HG02571 (cell line): ENCODE measurements at regions not wholly inside any gene's neighbourhood (a gene's known extent, or its start where the extent isn't known, plus 50 kb on each side); places are given as distances from the start of the nearest gene placed in this dataset.
"Not testable (repeated sequence)": the region's sequence is repeated elsewhere in the genome, so short reads cannot be mapped to it uniquely, and the experiment has no call there.

Source experiments
- ATAC-seq: cut with Tn5 transposase; IDR thresholded peaks from one replicate; pipeline ENCODE4 v1.9.1; 2021; ENCODE audit warnings: mild to moderate bottlenecking, moderate library complexity; ENCODE audit not compliant: unreplicated experiment

GRCh38 chr7:12930534-12930933 lies 243.1 kb downstream of the ARL4A start:
- ATAC-seq, result no peak

GRCh38 chr7:12931465-12931864 lies 244.0 kb downstream of the ARL4A start:
- ATAC-seq, result not testable (repeated sequence)

DNA sequence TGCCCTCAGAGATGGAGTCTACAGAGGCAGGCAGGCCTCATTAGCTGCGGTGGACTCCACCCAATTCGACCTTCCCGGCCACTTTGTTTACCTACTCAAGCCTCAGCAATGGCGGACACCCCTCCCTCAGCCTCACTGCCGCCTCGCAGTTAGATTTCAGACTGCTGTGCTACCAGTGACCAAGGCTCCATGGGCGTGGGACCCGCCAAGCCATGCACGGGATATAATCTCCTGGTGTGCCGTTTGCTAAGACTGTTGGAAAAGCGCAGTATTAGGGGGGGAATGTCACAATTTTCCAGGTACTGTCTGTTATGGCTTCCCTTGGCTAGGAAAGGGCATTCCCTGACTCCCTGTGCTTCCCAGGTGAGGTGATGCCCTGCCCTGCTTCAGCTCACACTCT lies 252.3 kb downstream of the ARL4A start:
- ATAC-seq, result no peak

DNA sequence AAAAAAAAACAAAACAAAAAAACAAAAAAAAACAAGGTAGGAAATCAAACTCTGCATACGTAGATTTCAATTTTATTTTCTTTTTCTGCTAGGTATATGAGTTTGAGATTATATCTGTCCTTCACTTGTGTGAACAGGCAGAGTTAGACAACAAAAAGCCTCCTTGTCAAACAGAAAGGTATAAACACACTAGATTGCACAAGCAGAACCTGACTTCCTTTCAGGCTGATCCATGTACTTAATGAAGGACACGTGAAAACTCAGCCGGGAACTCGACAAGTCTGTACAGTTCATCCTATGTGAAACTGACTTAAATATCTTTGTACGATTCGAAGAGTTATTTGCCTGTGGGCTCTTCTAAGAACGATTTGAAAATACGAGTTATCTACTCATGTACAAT lies 254.1 kb downstream of the ARL4A start:
- no peak for ATAC-seq

- ATAC-seq, result no peak
Measured at GRCh38 chr7:12942609-12943008, 255.2 kb downstream of the ARL4A start.

- ATAC-seq, result no peak
Measured at GRCh38 chr7:12943781-12944180, 256.3 kb downstream of the ARL4A start.

DNA sequence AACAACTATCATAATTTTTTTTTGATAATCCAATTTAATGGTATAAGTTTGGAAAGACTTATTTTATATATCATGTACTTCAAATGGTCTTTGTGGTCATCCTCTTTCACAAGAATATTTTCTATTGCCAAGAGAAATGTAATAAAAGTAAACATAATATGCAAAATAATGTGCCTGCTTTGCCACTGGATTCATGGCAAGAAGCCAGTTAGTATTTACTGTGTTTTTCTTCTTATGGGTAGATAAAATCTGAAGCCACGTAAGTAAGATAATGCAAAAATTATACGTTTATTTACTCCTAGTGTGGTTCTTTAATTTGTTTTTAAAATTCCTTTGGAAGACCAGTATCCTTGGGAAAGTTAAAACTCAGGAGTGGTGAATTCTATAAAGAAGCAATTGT lies 258.5 kb downstream of the ARL4A start:
- ATAC-seq, result no peak

GRCh38 chr7:12947465-12947864 lies 260.0 kb downstream of the ARL4A start:
- no peak for ATAC-seq

DNA sequence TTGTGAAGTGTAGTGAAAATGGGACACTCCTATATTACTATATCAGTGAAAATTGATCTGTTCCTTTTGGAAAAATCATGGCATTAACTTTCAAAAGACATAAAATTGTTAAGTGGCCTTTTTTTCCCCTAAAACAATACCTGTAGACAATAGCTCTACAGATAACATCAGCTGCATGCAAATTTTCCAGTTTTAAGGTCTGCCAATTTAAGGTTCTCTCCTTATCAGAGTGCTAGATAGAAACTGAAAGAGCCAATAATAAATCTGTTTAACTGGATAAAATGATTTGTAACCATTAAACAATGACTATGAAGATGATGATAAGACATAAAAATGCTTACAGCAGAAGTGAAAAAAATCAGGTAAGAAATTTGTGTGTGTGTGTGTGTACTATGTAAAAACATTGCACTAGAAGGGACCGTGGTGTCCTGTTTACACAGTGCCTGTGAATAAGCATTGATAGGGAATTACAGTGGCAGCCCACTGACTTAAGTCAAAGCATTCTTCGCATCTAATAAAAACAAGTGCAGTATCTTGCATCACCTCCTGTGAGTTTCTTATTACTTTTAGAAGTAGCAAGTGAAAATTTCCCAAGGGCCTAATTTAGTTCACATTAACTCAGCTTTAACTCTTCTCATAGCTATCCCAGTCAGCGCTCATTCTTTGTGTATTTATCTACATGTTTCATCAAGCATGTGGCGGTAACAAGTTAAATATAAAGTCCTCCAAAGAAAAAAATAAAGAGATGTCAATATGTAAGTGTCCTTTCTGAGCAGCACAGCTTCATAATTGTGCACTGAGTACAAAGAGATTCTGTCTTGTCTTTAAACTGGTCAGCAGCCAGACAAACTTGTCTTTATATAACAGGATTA lies 261.9 kb downstream of the ARL4A start:
- no peak for ATAC-seq

DNA sequence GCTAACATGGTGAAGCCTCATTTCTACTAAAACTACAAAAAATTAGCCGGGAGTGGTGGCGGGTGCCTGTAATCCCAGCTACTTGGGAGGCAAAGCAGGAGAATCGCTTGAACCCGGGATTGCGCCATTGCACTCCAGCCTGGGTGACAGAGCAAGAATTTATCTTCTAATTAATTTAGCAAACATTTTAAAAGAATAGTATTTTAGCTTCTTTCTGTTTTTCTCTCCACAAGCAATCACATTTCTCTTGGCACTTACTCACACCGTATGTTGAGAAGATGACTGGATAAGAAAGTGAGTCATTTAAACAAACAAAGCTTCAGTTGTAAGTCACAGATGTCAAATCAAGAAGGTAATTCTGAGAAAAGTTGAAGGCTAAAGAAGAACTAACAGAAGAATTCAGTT lies 264.0 kb downstream of the ARL4A start:
- ATAC-seq, result no peak

DNA sequence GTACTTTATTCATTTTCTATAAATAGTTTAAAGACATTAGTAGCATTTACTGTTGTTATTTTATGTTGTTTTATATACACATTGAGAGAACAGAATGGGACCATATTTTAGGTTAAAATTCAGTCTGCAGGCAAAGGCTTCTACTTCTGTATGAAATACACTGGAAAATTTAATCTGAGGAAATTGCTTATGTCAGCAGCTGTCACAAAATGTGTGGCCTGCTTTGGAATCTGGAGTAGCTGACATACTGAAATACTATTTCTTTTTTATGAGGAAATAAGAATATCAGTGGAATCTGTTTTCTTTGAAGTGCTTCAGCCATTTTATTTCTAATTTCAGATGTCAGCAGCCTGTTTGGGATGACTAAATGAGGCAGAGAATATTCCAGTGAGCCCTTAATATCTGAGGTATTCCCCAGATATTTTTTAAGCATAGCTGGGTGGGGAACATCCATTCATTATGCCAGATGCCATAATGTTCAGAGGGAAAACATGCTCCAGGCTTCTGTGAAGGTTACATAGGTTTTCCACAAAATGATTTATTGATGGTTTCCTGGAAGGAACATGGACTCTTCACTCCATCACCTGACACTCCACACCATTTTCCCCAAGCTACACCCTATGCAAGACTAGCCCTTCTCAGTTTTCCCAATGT lies 267.1 kb downstream of the ARL4A start:
- no peak for ATAC-seq

GRCh38 chr7:12957487-12957886 lies 270.1 kb downstream of the ARL4A start:
- ATAC-seq, result no peak

- ATAC-seq, result no peak
Measured at GRCh38 chr7:12961910-12962480, 274.6 kb downstream of the ARL4A start.

DNA sequence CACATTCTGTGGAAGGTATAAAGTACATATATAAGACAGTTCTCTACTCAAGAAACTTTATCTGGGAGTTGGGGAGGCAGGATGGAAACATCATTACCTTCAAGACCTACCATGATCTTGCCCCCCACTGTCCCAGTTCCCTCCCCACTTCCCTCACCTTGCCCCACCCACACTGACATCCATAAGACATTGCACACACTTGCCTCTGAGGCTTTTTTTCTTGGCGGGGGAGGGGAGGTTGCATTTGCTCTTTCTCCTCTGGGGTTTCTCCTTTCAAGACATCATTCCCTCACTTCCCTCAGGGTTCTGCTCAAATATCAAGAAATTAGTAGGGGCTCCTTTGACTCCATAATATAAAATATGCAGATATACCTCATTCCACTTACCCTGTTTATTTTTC lies 276.0 kb downstream of the ARL4A start:
- no peak for ATAC-seq

DNA sequence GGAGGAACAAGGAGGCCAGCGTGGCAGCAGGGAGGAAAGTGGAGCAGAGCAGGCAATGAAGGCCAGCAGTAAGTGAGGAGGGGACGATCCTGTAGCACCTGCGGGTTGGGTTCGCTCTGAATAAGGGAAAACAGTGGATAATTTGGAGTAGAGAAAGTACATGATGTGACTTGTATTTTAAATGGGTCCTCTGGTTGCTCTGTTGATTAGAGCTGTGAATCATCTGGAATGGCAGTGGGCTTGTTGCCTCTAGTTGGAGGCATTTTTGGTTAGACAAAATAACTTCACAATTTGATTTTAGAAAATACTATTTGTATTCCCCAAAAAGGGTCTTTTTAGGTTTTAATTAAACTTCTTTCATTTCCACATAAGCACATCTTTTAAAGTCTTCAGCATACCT lies 277.4 kb downstream of the ARL4A start:
- ATAC-seq, result no peak

DNA sequence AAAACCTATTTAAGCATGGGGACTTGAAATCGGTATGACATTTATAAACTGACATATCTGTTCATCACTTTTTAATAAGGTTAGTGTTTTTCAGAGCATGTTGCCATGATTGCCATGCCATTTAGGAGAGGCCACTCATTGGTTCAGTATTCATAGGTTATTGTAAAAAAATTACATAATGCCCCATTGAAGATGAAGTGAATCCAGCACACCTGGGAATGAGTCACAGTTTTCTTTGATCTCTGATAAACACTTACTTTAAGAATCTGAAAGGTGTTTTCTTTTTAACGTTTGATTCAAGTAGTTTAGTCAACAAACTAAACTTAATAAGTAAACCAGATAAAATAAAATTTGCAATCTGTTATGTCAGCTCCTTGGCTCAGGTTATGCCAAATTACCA lies 278.3 kb downstream of the ARL4A start:
- ATAC-seq, result no peak

- ATAC-seq, result no peak
Measured at GRCh38 chr7:12967322-12967721, 279.9 kb downstream of the ARL4A start.

GRCh38 chr7:12968836-12969422 lies 281.5 kb downstream of the ARL4A start:
- ATAC-seq, result no peak

DNA sequence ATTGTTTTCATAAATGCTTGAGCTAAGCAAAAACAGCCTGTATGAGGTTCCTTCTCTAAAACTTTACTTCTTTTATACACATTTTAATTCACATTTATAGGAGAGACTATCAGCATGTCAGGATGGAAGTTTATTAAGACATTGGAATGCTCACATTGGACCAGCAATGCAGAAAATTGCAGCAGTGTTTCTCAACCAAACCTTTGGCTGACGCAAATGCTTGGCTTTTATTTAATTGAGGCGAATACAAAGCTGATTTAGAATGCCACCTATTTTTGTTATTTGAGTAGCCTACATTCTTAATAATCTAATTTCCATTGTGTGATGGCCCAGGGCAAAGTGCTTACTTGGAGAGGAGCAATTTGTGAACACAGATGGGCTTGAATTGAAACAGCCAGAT lies 283.2 kb downstream of the ARL4A start:
- no peak for ATAC-seq

- ATAC-seq, result no peak
Measured at GRCh38 chr7:12974451-12975166, 287.2 kb downstream of the ARL4A start.

DNA sequence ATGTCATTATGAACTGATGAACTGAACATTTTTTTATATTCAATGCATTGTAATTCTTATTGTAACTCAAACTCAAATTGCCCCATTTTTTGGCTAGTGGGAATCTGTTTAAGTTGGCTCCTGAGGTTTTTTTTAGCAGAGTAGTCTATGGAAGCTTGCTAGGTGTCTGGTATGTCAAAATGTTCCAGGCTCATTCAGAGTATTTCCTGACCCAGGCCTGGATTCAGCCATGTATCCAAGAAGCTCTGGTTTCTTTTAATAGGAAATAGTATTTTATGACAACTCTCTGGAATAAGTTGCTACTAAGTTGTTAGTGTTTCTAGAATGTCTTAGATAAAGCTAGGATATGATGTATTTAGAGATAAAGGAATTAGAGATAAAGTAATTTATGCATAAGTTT lies 288.0 kb downstream of the ARL4A start:
- no peak for ATAC-seq
